ENCODE measurements at regions not wholly inside any gene's neighbourhood (a gene's known extent, or its start where the extent isn't known, plus 50 kb on each side); places are given as distances from the start of the nearest gene placed in this dataset.

GRCh38 chr7:131897016-131897789 is 340.8 kb upstream of the PODXL start:
- H3K4me3 ChIP-seq (ENCODE audit: low read depth, low read length): no peak overlapping the region
- TF ChIP-seq CTCF (IDR thresholded peaks at IDR 0.05; ENCODE audit: low read depth, low read length): no peak

GRCh38 chr7:131896165-131896863 is 339.9 kb upstream of the PODXL start:
- no peak overlapping the region for H3K4me3 ChIP-seq (ENCODE audit: low read depth, low read length)

GRCh38 chr7:131895541-131896164 is 339.2 kb upstream of the PODXL start:
- no peak for TF ChIP-seq CTCF (IDR thresholded peaks at IDR 0.05; ENCODE audit: low read depth, low read length)
- H3K4me3 ChIP-seq (ENCODE audit: low read depth, low read length): no peak overlapping the region

More at GRCh38 chr7:131896165-131896863, 339.9 kb upstream of the PODXL start:
- no peak for TF ChIP-seq CTCF (IDR thresholded peaks at IDR 0.05; ENCODE audit: low read depth, low read length)

GRCh38 chr7:131893631-131894340 is 337.4 kb upstream of the PODXL start:
- no peak for TF ChIP-seq CTCF (IDR thresholded peaks at IDR 0.05; ENCODE audit: low read depth, low read length)
- no peak overlapping the region for H3K4me3 ChIP-seq (ENCODE audit: low read depth, low read length)

- TF ChIP-seq CTCF (IDR thresholded peaks at IDR 0.05; ENCODE audit: low read depth, low read length): no peak
- no peak overlapping the region for H3K4me3 ChIP-seq (ENCODE audit: low read depth, low read length)
Observed at GRCh38 chr7:131890176-131890575, 333.7 kb upstream of the PODXL start.

- H3K4me3 ChIP-seq (ENCODE audit: low read depth, low read length): no peak overlapping the region
- no peak for TF ChIP-seq CTCF (IDR thresholded peaks at IDR 0.05; ENCODE audit: low read depth, low read length)
Observed at GRCh38 chr7:131889572-131890150, 333.2 kb upstream of the PODXL start.
